IMR-90 (cell line): ENCODE measurements at regions not wholly inside any gene's neighbourhood (a gene's known extent, or its start where the extent isn't known, plus 50 kb on each side); places are given as distances from the start of the nearest gene placed in this dataset.

Experiments used
- MAFK ChIP-seq: IDR thresholded peaks from 2 replicates; pipeline ENCODE4 v1.6.1; 2012; ENCODE audit warnings: low read depth, low read length, improper control_type of control experiment
- TF ChIP-seq, protein P1 (sequence below): conservative IDR thresholded peaks from 2 replicates; pipeline ENCODE4 v1.5.1; 2012; ENCODE audit warnings: mild to moderate bottlenecking, low read depth, low read length, improper control_type of control experiment
- TF ChIP-seq, protein P2 (sequence below): fragments of 150-350 bp; IDR thresholded peaks from 2 replicates; pipeline ENCODE4 v1.6.1; 2017; ENCODE audit warnings: mild to moderate bottlenecking, antibody characterized with exemption, low read length, low read depth

DNA sequence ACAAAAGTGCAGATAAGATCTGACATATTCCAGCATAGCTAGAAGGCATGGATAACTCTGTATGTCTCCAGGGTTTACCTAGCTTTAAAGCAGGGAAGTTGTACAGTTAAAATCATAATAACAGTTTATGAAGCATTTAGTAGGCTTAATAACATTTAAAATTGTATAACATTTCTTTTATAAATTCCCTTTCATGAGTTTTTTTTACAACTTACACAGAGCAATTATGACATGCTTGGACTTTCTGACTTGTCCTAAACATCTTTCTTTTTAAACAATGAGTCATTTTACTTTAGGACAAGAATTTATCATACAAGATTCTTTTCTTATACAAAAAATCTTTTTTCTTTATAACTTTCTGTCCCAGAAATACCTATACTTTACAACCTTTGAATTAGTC is 408.5 kb upstream of the NEGR1 start:
- TF ChIP-seq, protein P1, sequence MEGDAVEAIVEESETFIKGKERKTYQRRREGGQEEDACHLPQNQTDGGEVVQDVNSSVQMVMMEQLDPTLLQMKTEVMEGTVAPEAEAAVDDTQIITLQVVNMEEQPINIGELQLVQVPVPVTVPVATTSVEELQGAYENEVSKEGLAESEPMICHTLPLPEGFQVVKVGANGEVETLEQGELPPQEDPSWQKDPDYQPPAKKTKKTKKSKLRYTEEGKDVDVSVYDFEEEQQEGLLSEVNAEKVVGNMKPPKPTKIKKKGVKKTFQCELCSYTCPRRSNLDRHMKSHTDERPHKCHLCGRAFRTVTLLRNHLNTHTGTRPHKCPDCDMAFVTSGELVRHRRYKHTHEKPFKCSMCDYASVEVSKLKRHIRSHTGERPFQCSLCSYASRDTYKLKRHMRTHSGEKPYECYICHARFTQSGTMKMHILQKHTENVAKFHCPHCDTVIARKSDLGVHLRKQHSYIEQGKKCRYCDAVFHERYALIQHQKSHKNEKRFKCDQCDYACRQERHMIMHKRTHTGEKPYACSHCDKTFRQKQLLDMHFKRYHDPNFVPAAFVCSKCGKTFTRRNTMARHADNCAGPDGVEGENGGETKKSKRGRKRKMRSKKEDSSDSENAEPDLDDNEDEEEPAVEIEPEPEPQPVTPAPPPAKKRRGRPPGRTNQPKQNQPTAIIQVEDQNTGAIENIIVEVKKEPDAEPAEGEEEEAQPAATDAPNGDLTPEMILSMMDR = no peak
- TF ChIP-seq, protein P2, sequence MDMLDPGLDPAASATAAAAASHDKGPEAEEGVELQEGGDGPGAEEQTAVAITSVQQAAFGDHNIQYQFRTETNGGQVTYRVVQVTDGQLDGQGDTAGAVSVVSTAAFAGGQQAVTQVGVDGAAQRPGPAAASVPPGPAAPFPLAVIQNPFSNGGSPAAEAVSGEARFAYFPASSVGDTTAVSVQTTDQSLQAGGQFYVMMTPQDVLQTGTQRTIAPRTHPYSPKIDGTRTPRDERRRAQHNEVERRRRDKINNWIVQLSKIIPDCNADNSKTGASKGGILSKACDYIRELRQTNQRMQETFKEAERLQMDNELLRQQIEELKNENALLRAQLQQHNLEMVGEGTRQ = no peak
- TF ChIP-seq MAFK = no peak
